SW 1271 (cell line): ENCODE measurements at regions not wholly inside any gene's neighbourhood (a gene's known extent, or its start where the extent isn't known, plus 50 kb on each side); places are given as distances from the start of the nearest gene placed in this dataset.
A peak's percentile ranks its signal among the peaks of the same experiment; 100 is the strongest.
"Not testable (repeated sequence)": the region's sequence is repeated elsewhere in the genome, so short reads cannot be mapped to it uniquely, and the experiment has no call there.

Source experiments
- DNase-seq, 2 experiments: peaks; one replicate each; lab custom pipeline; 2025; lab: John Stamatoyannopoulos, UW

- DNase-seq: no peak
These were observed 128.5 kb upstream of the VKORC1L1 start for GRCh38 chr7:65744406-65744805.

- DNase-seq: no peak
These were observed 126.5 kb upstream of the VKORC1L1 start for GRCh38 chr7:65746398-65746669.

- no peak for DNase-seq
These were observed 123.8 kb upstream of the VKORC1L1 start for GRCh38 chr7:65749039-65749438.

GRCh38 chr7:65749518-65749917 is 123.4 kb upstream of the VKORC1L1 start:
- DNase-seq: no peak

GRCh38 chr7:65750511-65751344 is 122.1 kb upstream of the VKORC1L1 start:
- peak; percentile 62 to 83 for DNase-seq

GRCh38 chr7:65754070-65754469 is 118.8 kb upstream of the VKORC1L1 start:
- not testable (repeated sequence) for DNase-seq

GRCh38 chr7:65758991-65759390 is 113.9 kb upstream of the VKORC1L1 start:
- DNase-seq: not testable (repeated sequence)

- peak in 1 of 2 experiments; percentile 58 for DNase-seq
These were observed 110.2 kb upstream of the VKORC1L1 start for GRCh38 chr7:65762712-65763111.

GRCh38 chr7:65763114-65763513 is 109.8 kb upstream of the VKORC1L1 start:
- DNase-seq: not testable (repeated sequence)

GRCh38 chr7:65770473-65771225 is 102.2 kb upstream of the VKORC1L1 start:
- DNase-seq: peak; percentile 66 to 84

- DNase-seq: not testable (repeated sequence)
These were observed 101.7 kb upstream of the VKORC1L1 start for GRCh38 chr7:65771226-65771569.

- DNase-seq: not testable (repeated sequence)
These were observed 96.2 kb upstream of the VKORC1L1 start for GRCh38 chr7:65776677-65777076.

GRCh38 chr7:65789943-65790342 is 82.9 kb upstream of the VKORC1L1 start:
- DNase-seq: not testable (repeated sequence)

- not testable (repeated sequence) for DNase-seq
These were observed 81.1 kb upstream of the VKORC1L1 start for GRCh38 chr7:65791788-65792187.

- DNase-seq: not testable (repeated sequence)
These were observed 80.1 kb upstream of the VKORC1L1 start for GRCh38 chr7:65792726-65793125.

- not testable (repeated sequence) for DNase-seq
These were observed 78.0 kb upstream of the VKORC1L1 start for GRCh38 chr7:65794671-65795391.

GRCh38 chr7:65795392-65795716 is 77.5 kb upstream of the VKORC1L1 start:
- DNase-seq: not testable (repeated sequence)

- DNase-seq: no peak
These were observed 76.7 kb upstream of the VKORC1L1 start for GRCh38 chr7:65796205-65796604.

GRCh38 chr7:65797086-65797485 is 75.8 kb upstream of the VKORC1L1 start:
- DNase-seq: not testable (repeated sequence)

- DNase-seq: not testable (repeated sequence)
These were observed 75.3 kb upstream of the VKORC1L1 start for GRCh38 chr7:65797566-65797965.

- DNase-seq: peak in 1 of 2 experiments; percentile 22
These were observed 74.5 kb upstream of the VKORC1L1 start for GRCh38 chr7:65798111-65799075.

- DNase-seq: not testable (repeated sequence)
These were observed 72.7 kb upstream of the VKORC1L1 start for GRCh38 chr7:65800191-65800590.
